ENCODE measurements at regions not wholly inside any gene's neighbourhood (a gene's known extent, or its start where the extent isn't known, plus 50 kb on each side); places are given as distances from the start of the nearest gene placed in this dataset.

GRCh38 chr5:17709011-17709710, 74.9 kb downstream of the TAF11L14 start:
- TF ChIP-seq KAT7 (CRISPR knock-in tag; IDR thresholded peaks at IDR 0.05; ENCODE audit: borderline replicate concordance) (no peak), CTCF (IDR thresholded peaks at IDR 0.05 in 2 of 3, conservative IDR thresholded peaks at IDR 0.05 in 1 of 3; ENCODE audit: insufficient read depth in 2 of 3, low read depth in 1 of 3, low read length in 3 of 3) (no peak), TAF1 (IDR thresholded peaks at IDR 0.05; ENCODE audit: control insufficient read depth, extremely low read depth, insufficient read depth, low read length, severe bottlenecking) (no peak), ZKSCAN1 (IDR thresholded peaks at IDR 0.05; ENCODE audit: low read depth, low read length) (no peak), POLR2A (conservative IDR thresholded peaks at IDR 0.05) (no peak), ZNF707 (CRISPR knock-in tag; conservative IDR thresholded peaks at IDR 0.05) (no peak), ZHX1 (conservative IDR thresholded peaks at IDR 0.05; ENCODE audit: low read length) (no peak), GABPB1 (CRISPR knock-in tag; IDR thresholded peaks at IDR 0.05) (no peak), SP1 (CRISPR knock-in tag; IDR thresholded peaks at IDR 0.05) (no peak), ZBTB33 (CRISPR knock-in tag; IDR thresholded peaks at IDR 0.05) (no peak)
